ENCODE measurements at regions not wholly inside any gene's neighbourhood (a gene's known extent, or its start where the extent isn't known, plus 50 kb on each side); places are given as distances from the start of the nearest gene placed in this dataset.

GRCh38 chr4:12145768-12146167 is 717.1 kb upstream of the HS3ST1 start:
- Histone ChIP-seq H3K4me3 (ENCODE audit: low read depth, low read length, poor library complexity, severe bottlenecking) (no peak overlapping the region), H3K4me1 (ENCODE audit: insufficient read depth, low read length, poor library complexity, severe bottlenecking) (no peaks in the 10 kb centered on the region), H3K9me3 (ENCODE audit: low read depth, low read length, poor library complexity, severe bottlenecking) (peaks cover 10% of the 10 kb centered on the region), H3K36me3 (ENCODE audit: insufficient read depth, low read length, poor library complexity, severe bottlenecking) (no peaks in the 10 kb centered on the region), H3K27ac (ENCODE audit: low read depth, low read length, poor library complexity, severe bottlenecking) (no peak overlapping the region), H3K27me3 (replicated peaks; ENCODE audit: insufficient read depth, low read depth, low read length, poor library complexity) (no peaks in the 10 kb centered on the region)
- DNase-seq (ENCODE audit: low spot score), result no peak
- POLR2A ChIA-PET (ENCODE audit: low non-redundant PET), result no interaction called here
- CTCF ChIA-PET, result no interaction called here
- intact Hi-C loops (cut with micrococcal nuclease; ENCODE audit: unreplicated experiment), result no loop called here
- BruUV-seq (replicated peaks), result no TSS peak
- no peak for TF ChIP-seq CTCF (conservative IDR thresholded peaks at IDR 0.05; ENCODE audit: low read depth, low read length)
- TF ChIP-seq EZH2 (IDR thresholded peaks at IDR 0.05; ENCODE audit: borderline replicate concordance, low read depth, low read length, poor library complexity, severe bottlenecking), result no peak

- Histone ChIP-seq H3K27me3 (replicated peaks; ENCODE audit: insufficient read depth, low read depth, low read length, poor library complexity) (no peaks in the 10 kb centered on the region), H3K27ac (ENCODE audit: low read depth, low read length, poor library complexity, severe bottlenecking) (no peak overlapping the region), H3K4me1 (ENCODE audit: insufficient read depth, low read length, poor library complexity, severe bottlenecking) (no peaks in the 10 kb centered on the region), H3K9me3 (ENCODE audit: low read depth, low read length, poor library complexity, severe bottlenecking) (peaks cover 7% of the 10 kb centered on the region), H3K36me3 (ENCODE audit: insufficient read depth, low read length, poor library complexity, severe bottlenecking) (no peaks in the 10 kb centered on the region), H3K4me3 (ENCODE audit: low read depth, low read length, poor library complexity, severe bottlenecking) (no peak overlapping the region)
- no TSS peak for BruUV-seq (replicated peaks)
- intact Hi-C loops (cut with micrococcal nuclease; ENCODE audit: unreplicated experiment), result no loop called here
- POLR2A ChIA-PET (ENCODE audit: low non-redundant PET), result no interaction called here
- CTCF ChIA-PET, result no interaction called here
- DNase-seq (ENCODE audit: low spot score), result no peak
- TF ChIP-seq EZH2 (IDR thresholded peaks at IDR 0.05; ENCODE audit: borderline replicate concordance, low read depth, low read length, poor library complexity, severe bottlenecking) (no peak), CTCF (conservative IDR thresholded peaks at IDR 0.05; ENCODE audit: low read depth, low read length) (no peak)
These were observed 716.4 kb upstream of the HS3ST1 start for GRCh38 chr4:12145106-12145505.

- ChIA-PET POLR2A (ENCODE audit: low non-redundant PET) (interaction anchor here (0.6 kb wide), 1 partner anchor 788 kb away, joined by 3 read pairs; no protein-coding TSS in a partner anchor), CTCF (no interaction called here)
- Histone ChIP-seq H3K27me3 (replicated peaks; ENCODE audit: insufficient read depth, low read depth, low read length, poor library complexity) (no peaks in the 10 kb centered on the region), H3K27ac (ENCODE audit: low read depth, low read length, poor library complexity, severe bottlenecking) (no peak overlapping the region), H3K36me3 (ENCODE audit: insufficient read depth, low read length, poor library complexity, severe bottlenecking) (no peaks in the 10 kb centered on the region), H3K4me1 (ENCODE audit: insufficient read depth, low read length, poor library complexity, severe bottlenecking) (no peaks in the 10 kb centered on the region), H3K9me3 (ENCODE audit: low read depth, low read length, poor library complexity, severe bottlenecking) (peaks cover 7% of the 10 kb centered on the region), H3K4me3 (ENCODE audit: low read depth, low read length, poor library complexity, severe bottlenecking) (no peak overlapping the region)
- TF ChIP-seq EZH2 (IDR thresholded peaks at IDR 0.05; ENCODE audit: borderline replicate concordance, low read depth, low read length, poor library complexity, severe bottlenecking) (no peak), CTCF (conservative IDR thresholded peaks at IDR 0.05; ENCODE audit: low read depth, low read length) (no peak)
- no TSS peak for BruUV-seq (replicated peaks)
- intact Hi-C loops (cut with micrococcal nuclease; ENCODE audit: unreplicated experiment), result no loop called here
- no peak for DNase-seq (ENCODE audit: low spot score)
These were observed 715.4 kb upstream of the HS3ST1 start for GRCh38 chr4:12144051-12144450.

Data from A673 (cell line).